PFSK-1 (cell line): ENCODE measurements at regions not wholly inside any gene's neighbourhood (a gene's known extent, or its start where the extent isn't known, plus 50 kb on each side); places are given as distances from the start of the nearest gene placed in this dataset.

Source experiments
- FOXP2 ChIP-seq: optimal IDR thresholded peaks from 2 replicates; pipeline ENCODE3; 2011; ENCODE audit warnings: borderline replicate concordance, control low read depth, inconsistent platforms; ENCODE audit not compliant: insufficient read depth; ENCODE audit errors: extremely low read length, extremely low read depth
- POLR2AphosphoS5 ChIP-seq: IDR thresholded peaks from 2 replicates; pipeline ENCODE4 v1.6.1; 2012; ENCODE audit warnings: low read depth, mild to moderate bottlenecking, control low read depth, low read length, moderate library complexity
- REST ChIP-seq, 2 experiments: IDR thresholded peaks; 2 replicates each; pipeline versions ENCODE4 v1.6.1 to v1.8.0; 2011 to 2012; ENCODE audit warnings: low read depth in 2 of 2, low read length in 2 of 2, control low read depth in 1 of 2, inconsistent platforms in 1 of 2, mild to moderate bottlenecking in 1 of 2, moderate library complexity in 1 of 2; ENCODE audit not compliant: insufficient read depth in 1 of 2
- SIN3A ChIP-seq: IDR thresholded peaks from 2 replicates; pipeline ENCODE4 v1.6.1; 2012; ENCODE audit warnings: mild to moderate bottlenecking, low read length, moderate library complexity, borderline replicate concordance; ENCODE audit not compliant: insufficient read depth
- TAF1 ChIP-seq: IDR thresholded peaks from 2 replicates; pipeline ENCODE4 v1.6.1; 2012; ENCODE audit warnings: low read length, control low read depth, borderline replicate concordance; ENCODE audit not compliant: insufficient read depth

- TF ChIP-seq REST (IDR thresholded peaks at IDR 0.05; ENCODE audit: insufficient read depth in 1 of 2, low read depth in 2 of 2, low read length in 2 of 2) (no peak), TAF1 (no peak), FOXP2 (no peak), SIN3A (no peak), POLR2AphosphoS5 (no peak)
Measured at GRCh38 chr1:232376632-232377493, 253.1 kb downstream of the SIPA1L2 start.

- TF ChIP-seq TAF1, result no peak
- no peak for TF ChIP-seq SIN3A
- TF ChIP-seq FOXP2, result no peak
- TF ChIP-seq POLR2AphosphoS5, result no peak
- no peak for TF ChIP-seq REST (IDR thresholded peaks at IDR 0.05; ENCODE audit: insufficient read depth in 1 of 2, low read depth in 2 of 2, low read length in 2 of 2)
Measured at GRCh38 chr1:232372841-232373440, 257.0 kb downstream of the SIPA1L2 start.

GRCh38 chr1:232372431-232372830, 257.5 kb downstream of the SIPA1L2 start:
- TF ChIP-seq POLR2AphosphoS5, result no peak
- no peak for TF ChIP-seq TAF1
- no peak for TF ChIP-seq REST (IDR thresholded peaks at IDR 0.05; ENCODE audit: insufficient read depth in 1 of 2, low read depth in 2 of 2, low read length in 2 of 2)
- TF ChIP-seq SIN3A, result no peak
- TF ChIP-seq FOXP2, result no peak

GRCh38 chr1:232369451-232370296, 260.3 kb downstream of the SIPA1L2 start:
- TF ChIP-seq REST (IDR thresholded peaks at IDR 0.05; ENCODE audit: insufficient read depth in 1 of 2, low read depth in 2 of 2, low read length in 2 of 2) (peak; percentile 59 to 81; a peak in 3 of 4 replicates), TAF1 (no peak)
